ENCODE measurements at regions not wholly inside any gene's neighbourhood (a gene's known extent, or its start where the extent isn't known, plus 50 kb on each side); places are given as distances from the start of the nearest gene placed in this dataset.

DNA sequence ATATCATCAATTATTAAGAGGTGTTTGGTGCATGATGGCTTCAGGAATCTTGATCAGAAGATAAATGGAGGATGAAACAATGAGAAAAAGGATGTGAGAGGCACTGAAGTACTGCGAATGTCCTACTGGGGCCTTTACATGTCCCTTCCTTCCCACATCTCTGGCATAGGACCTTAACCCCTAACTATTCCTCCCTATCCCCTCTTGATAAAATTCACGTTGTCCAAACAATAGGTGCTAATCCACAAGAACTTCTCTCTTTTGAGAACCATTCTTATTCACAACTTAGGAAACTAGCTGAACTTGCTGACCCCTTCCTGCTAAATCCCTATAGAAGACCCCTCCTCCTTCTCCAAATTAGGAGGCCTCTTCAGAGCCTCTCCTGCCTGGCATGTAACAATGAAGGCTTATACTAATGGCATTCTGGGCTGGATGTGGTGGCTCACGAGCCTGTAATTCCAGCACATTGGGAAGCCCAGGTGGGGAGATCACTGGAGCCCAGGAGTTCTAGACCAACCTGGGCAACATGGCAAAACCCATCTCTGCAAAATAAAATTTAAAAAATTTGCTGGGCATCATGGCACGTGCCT lies 276.5 kb upstream of the SMARCA2 start:
- no peaks in the 10 kb centered on the region for H4K20me1 ChIP-seq
- no peaks in the 10 kb centered on the region for H3K36me3 ChIP-seq
- H3K4me3 ChIP-seq: no peak overlapping the region
- no peak overlapping the region for H3K4me2 ChIP-seq
- H3K27me3 ChIP-seq: no peaks in the 10 kb centered on the region
- no peak for TF ChIP-seq Cebpa-rat (IDR thresholded peaks at IDR 0.05)
- no peaks in the 10 kb centered on the region for H3K4me1 ChIP-seq
- H3K9ac ChIP-seq: no peak overlapping the region
- no peak overlapping the region for H3K27ac ChIP-seq
- H3K9me3 ChIP-seq (replicated peaks in 1 of 11): no peaks in the 10 kb centered on the region

DNA sequence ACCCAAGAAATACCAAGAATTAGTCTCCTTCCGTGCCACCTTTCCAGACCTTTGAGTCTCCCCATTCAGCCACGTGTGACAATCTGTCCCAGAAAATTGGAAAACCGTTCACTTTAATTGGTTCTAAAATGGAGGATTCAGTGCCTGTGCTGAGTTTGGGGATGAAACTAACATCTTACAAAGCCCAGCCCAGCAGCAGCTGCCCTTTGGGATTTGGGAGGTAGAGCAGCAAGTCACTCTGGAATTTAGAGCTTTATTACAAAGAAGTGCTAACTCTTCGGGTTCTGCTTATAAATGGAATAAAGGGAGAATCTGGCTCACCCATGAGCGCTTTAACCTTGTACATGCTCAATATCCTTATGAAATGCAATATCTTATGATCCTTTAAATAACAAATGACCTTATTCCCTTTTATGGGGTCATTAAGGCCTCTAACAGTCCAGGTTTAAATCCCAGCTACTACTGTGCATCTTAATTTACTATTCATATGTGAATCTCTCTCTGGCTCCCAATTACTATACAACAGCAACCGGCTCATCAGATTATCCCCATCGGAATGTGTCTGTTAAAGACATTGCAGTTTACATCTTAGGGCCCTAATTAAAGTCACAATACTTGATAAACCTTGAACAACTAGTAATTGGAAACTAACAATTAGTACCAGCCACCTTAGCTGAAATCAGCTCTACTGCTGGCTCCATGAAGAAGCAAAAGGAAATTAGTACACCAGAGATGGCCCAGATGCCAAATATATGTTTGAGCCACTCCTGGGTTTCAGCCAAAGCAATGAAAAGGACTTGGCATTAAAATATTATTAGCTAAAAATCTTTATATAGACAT lies 271.8 kb upstream of the SMARCA2 start:
- no peak overlapping the region for H3K4me3 ChIP-seq
- TF ChIP-seq Cebpa-rat (IDR thresholded peaks at IDR 0.05): no peak
- H3K36me3 ChIP-seq: no peaks in the 10 kb centered on the region
- no peaks in the 10 kb centered on the region for H3K27me3 ChIP-seq
- H3K4me1 ChIP-seq: no peaks in the 10 kb centered on the region
- no peak overlapping the region for H3K27ac ChIP-seq
- H3K9me3 ChIP-seq (replicated peaks in 1 of 11): no peaks in the 10 kb centered on the region
- H3K9ac ChIP-seq: no peak overlapping the region
- no peak overlapping the region for H3K4me2 ChIP-seq
- no peaks in the 10 kb centered on the region for H4K20me1 ChIP-seq

DNA sequence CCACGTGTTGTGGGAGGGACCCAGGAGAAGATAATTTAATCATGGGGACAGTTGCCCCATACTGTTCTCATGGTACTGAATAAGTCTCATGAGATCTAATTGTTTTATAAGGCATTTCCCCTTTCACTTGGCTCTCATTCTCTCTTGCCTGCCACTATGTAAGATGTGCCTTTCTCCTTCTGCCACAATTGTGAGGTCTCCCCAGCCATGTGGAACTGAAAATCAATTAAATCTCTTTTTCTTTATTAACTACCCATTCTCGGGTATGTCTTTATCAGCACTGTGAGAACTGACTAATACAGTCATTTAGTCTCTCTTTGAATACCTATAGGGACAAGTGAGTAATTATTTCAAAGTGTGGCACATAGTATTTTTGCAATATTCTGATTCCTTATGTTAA lies 269.2 kb upstream of the SMARCA2 start:
- Histone ChIP-seq H3K4me1 (no peaks in the 10 kb centered on the region), H4K20me1 (no peaks in the 10 kb centered on the region), H3K4me3 (no peak overlapping the region), H3K4me2 (no peak overlapping the region), H3K36me3 (no peaks in the 10 kb centered on the region), H3K9me3 (replicated peaks in 1 of 11) (peaks cover 0 to 11% (median 5%) of the 10 kb centered on the region in 11 experiments; a peak in 7 of 22 replicates), H3K9ac (no peak overlapping the region), H3K27ac (no peak overlapping the region), H3K27me3 (no peaks in the 10 kb centered on the region)
- TF ChIP-seq Cebpa-rat (IDR thresholded peaks at IDR 0.05): no peak

DNA sequence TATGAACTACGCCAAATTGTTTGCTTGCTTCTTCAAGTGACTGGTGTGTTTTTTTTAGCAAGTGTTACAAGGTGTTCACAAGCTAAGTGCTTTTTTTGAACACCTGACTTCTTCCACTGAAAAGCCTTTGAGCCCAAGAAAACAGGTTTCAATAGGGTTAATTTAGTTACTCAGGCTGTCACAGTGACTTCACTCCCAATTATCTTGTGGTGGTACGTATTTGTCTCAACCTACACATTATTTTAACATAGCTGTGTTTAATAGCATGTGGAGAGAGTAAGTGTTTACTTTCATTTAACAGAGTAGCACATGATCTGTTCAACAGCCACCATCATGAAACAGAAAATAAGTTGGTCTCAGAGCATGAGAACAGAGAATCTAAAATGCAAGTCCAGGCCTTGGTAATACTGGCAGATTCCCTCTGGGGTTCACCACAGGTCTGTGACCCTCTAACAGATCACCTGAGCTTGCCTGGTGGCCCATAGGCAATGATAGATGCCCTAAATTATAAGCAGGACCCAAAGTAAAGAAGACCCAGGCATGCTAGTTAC lies 267.7 kb upstream of the SMARCA2 start:
- Histone ChIP-seq H3K9ac (no peak overlapping the region), H3K27ac (no peak overlapping the region)

DNA sequence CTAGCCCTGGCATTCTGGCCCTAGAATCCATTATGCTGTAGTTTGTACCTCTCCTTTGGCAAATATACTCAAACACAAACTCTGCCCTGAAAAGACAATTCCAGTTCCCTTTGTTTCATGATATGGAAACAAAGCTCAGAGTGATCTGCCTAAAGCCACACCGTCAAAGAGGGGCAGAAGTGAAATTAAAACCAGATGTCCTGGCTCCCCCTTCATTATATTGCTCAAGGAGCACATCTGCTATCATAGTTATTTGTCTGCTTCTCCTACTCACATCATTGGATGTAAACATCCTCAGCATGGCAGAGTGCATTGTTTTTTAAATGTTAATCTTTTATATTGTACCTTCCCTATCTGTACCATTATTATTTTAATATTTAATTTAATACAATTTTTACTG lies 266.7 kb upstream of the SMARCA2 start:
- H3K4me3 ChIP-seq: no peak overlapping the region
- peaks cover 0 to 15% (median 9%) of the 10 kb centered on the region in 11 experiments; a peak in 9 of 22 replicates for H3K9me3 ChIP-seq (replicated peaks in 1 of 11)
- TF ChIP-seq Cebpa-rat (IDR thresholded peaks at IDR 0.05): no peak
- no peaks in the 10 kb centered on the region for H3K4me1 ChIP-seq
- no peaks in the 10 kb centered on the region for H3K36me3 ChIP-seq
- no peaks in the 10 kb centered on the region for H4K20me1 ChIP-seq
- H3K4me2 ChIP-seq: no peak overlapping the region
- no peak overlapping the region for H3K27ac ChIP-seq
- H3K27me3 ChIP-seq: no peaks in the 10 kb centered on the region
- H3K9ac ChIP-seq: no peak overlapping the region

More for the DNA sequence above, 267.7 kb upstream of the SMARCA2 start:
- no peak for TF ChIP-seq Cebpa-rat (IDR thresholded peaks at IDR 0.05)
- H3K4me3 ChIP-seq: no peak overlapping the region
- H3K4me2 ChIP-seq: no peak overlapping the region
- H4K20me1 ChIP-seq: no peaks in the 10 kb centered on the region
- no peaks in the 10 kb centered on the region for H3K36me3 ChIP-seq
- H3K27me3 ChIP-seq: no peaks in the 10 kb centered on the region
- no peaks in the 10 kb centered on the region for H3K4me1 ChIP-seq
- H3K9me3 ChIP-seq (replicated peaks in 1 of 11): peaks cover 0 to 11% (median 5%) of the 10 kb centered on the region in 11 experiments; a peak in 7 of 22 replicates

DNA sequence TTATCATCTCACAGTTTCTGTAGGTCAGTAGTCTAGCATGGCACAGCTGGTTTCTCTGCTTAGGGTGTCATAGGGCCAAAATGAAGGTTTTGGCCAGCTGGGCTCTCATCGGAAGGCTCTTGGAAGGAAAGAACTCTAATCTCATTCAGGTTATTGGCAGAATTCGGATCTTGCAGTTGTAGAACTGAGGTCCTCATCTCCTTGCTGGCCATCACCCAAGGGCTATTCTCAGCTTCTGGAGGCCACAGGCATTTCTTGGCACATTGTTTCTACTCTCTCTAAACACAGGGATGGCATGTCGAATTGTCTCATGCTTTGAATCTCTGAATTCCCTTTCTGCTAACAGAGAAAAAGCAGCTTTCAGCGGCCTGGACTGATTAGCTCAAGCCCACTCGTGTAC lies 258.0 kb upstream of the SMARCA2 start:
- Histone ChIP-seq H4K20me1 (no peaks in the 10 kb centered on the region), H3K9ac (no peak overlapping the region), H3K9me3 (replicated peaks in 1 of 11) (peaks cover 0 to 4% (median 2%) of the 10 kb centered on the region in 11 experiments; a peak in 2 of 22 replicates), H3K27me3 (no peaks in the 10 kb centered on the region), H3K36me3 (no peaks in the 10 kb centered on the region), H3K4me3 (no peak overlapping the region), H3K27ac (no peak overlapping the region), H3K4me2 (no peak overlapping the region), H3K4me1 (no peaks in the 10 kb centered on the region)
- no peak for TF ChIP-seq Cebpa-rat (IDR thresholded peaks at IDR 0.05)

DNA sequence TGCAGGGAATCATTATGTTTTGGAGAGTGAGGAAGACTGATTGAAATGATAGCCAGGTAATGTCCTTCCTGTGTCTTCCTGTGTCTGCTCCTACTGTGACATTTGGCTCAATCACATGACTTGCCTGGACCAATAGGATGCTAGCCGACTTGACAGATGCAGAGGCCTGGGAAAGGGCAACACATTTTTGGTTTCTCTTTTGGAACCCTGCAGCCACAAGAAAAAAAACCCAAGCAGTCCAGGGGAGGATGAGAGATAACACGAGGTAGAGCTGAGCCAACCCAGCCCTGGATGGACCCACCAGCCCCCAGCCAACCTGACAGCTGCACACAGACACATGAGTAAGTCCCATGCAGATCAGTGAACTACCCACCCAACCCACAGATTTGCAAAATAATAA lies 256.1 kb upstream of the SMARCA2 start:
- Histone ChIP-seq H4K20me1 (no peaks in the 10 kb centered on the region), H3K4me3 (no peak overlapping the region), H3K36me3 (no peaks in the 10 kb centered on the region), H3K9me3 (replicated peaks in 1 of 11) (no peaks in the 10 kb centered on the region), H3K4me2 (no peak overlapping the region), H3K9ac (no peak overlapping the region), H3K27ac (no peak overlapping the region), H3K27me3 (no peaks in the 10 kb centered on the region), H3K4me1 (no peaks in the 10 kb centered on the region)
- no peak for TF ChIP-seq Cebpa-rat (IDR thresholded peaks at IDR 0.05)

DNA sequence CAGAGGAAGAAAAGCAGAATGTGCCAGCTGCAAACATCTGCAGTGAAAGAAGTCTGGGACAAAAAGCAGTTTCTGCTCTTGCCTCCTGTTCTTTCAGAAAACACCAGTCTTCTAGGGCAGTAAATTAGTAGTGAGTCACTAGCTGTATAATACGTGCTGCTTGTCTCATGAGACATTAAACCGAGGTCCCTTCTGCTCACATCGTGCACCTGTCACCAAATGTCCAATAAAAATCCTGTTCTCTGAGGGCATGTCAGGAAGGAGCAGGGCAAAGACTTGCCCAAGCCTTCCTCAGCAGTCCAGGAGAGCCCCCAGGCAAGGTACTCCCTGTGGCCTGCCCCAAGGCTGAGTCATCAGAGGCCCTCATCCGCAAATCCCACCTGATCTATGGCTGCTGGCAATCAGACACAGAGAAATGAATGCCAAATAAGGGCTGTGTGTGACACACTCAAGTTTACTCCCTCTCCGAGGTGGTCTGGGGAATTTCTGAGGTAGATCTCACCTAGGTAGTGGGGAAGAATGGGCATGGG lies 255.3 kb upstream of the SMARCA2 start:
- Histone ChIP-seq H3K4me3 (no peak overlapping the region), H3K9ac (no peak overlapping the region), H3K36me3 (no peaks in the 10 kb centered on the region), H3K4me2 (no peak overlapping the region), H3K27ac (no peak overlapping the region), H4K20me1 (no peaks in the 10 kb centered on the region), H3K4me1 (no peaks in the 10 kb centered on the region), H3K9me3 (replicated peaks in 1 of 11) (no peaks in the 10 kb centered on the region), H3K27me3 (no peaks in the 10 kb centered on the region)
- no peak for TF ChIP-seq Cebpa-rat (IDR thresholded peaks at IDR 0.05)

DNA sequence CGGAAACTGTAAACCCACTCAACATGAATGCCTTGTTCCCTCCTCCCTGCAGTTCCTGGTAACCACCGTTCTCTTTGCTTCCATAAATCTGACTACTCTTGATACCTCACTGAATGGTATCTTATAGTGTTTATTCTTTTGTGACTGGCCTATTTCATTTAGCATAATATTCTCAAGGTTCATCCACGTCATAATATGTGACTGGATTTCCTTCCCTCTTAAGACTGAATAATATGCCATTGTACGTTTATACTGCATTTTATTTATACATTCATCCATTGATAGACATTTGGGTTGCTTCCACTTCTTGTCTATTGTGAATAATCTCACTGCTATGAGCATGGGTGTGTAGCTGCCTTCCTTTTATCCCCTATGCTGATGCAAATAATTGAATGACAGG lies 253.3 kb upstream of the SMARCA2 start:
- Histone ChIP-seq H3K27me3 (no peaks in the 10 kb centered on the region), H3K4me1 (no peaks in the 10 kb centered on the region)
- TF ChIP-seq Cebpa-rat (IDR thresholded peaks at IDR 0.05): no peak

More for the DNA sequence above, 253.3 kb upstream of the SMARCA2 start:
- Histone ChIP-seq H3K36me3 (no peaks in the 10 kb centered on the region), H3K4me2 (no peak overlapping the region), H3K9me3 (replicated peaks in 1 of 11) (no peaks in the 10 kb centered on the region), H3K9ac (no peak overlapping the region), H3K4me3 (no peak overlapping the region), H4K20me1 (no peaks in the 10 kb centered on the region), H3K27ac (no peak overlapping the region)
